Transverse colon (tissue), 3 donors: ENCODE measurements at regions not wholly inside any gene's neighbourhood (a gene's known extent, or its start where the extent isn't known, plus 50 kb on each side); places are given as distances from the start of the nearest gene placed in this dataset.

Experiments used
- EP300 ChIP-seq: sonication (generic); formaldehyde crosslinking; IDR thresholded peaks from one replicate; pipeline ENCODE4 v1.6.1; 2017; ENCODE audit warnings: antibody characterized with exemption, low read depth
- TF ChIP-seq, protein P1 (sequence below), 5 experiments: fragments of 200-600 bp in 3 of 5; fragments of 450-650 bp in 2 of 5; sonication (generic) in 3 of 5; IDR thresholded peaks; 1 replicate in 2 of 5; 2 replicates in 3 of 5; pipeline ENCODE4 v1.5.1; 2016 to 2017; ENCODE audit warnings: antibody characterized with exemption in 5 of 5, inconsistent platforms in 3 of 5, mild to moderate bottlenecking in 2 of 5, moderate library complexity in 1 of 5

DNA sequence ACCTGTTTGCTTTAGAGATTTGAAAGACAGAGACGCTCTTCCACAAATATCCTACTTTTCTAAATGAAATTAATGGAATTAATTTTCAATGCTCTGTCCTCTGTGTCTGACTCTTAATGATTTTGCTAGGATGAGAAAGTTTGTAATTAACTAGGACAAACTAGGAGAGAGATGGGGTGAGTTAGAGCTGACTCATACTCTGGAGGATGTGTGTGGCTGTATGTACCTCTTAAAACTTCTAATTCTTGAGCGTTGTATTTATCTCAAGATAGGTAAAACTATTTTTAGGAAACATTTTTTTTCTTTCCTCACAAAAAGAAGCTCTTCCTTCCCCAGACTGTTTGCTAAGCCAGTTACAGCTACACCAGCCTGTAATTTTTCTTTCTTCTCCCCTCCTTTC is 178.8 kb upstream of the ANKRD30A start:
- TF ChIP-seq EP300: no peak
- TF ChIP-seq, protein P1, sequence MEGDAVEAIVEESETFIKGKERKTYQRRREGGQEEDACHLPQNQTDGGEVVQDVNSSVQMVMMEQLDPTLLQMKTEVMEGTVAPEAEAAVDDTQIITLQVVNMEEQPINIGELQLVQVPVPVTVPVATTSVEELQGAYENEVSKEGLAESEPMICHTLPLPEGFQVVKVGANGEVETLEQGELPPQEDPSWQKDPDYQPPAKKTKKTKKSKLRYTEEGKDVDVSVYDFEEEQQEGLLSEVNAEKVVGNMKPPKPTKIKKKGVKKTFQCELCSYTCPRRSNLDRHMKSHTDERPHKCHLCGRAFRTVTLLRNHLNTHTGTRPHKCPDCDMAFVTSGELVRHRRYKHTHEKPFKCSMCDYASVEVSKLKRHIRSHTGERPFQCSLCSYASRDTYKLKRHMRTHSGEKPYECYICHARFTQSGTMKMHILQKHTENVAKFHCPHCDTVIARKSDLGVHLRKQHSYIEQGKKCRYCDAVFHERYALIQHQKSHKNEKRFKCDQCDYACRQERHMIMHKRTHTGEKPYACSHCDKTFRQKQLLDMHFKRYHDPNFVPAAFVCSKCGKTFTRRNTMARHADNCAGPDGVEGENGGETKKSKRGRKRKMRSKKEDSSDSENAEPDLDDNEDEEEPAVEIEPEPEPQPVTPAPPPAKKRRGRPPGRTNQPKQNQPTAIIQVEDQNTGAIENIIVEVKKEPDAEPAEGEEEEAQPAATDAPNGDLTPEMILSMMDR (IDR thresholded peaks at IDR 0.05): no peak
